ENCODE measurements at regions not wholly inside any gene's neighbourhood (a gene's known extent, or its start where the extent isn't known, plus 50 kb on each side); places are given as distances from the start of the nearest gene placed in this dataset.

DNA sequence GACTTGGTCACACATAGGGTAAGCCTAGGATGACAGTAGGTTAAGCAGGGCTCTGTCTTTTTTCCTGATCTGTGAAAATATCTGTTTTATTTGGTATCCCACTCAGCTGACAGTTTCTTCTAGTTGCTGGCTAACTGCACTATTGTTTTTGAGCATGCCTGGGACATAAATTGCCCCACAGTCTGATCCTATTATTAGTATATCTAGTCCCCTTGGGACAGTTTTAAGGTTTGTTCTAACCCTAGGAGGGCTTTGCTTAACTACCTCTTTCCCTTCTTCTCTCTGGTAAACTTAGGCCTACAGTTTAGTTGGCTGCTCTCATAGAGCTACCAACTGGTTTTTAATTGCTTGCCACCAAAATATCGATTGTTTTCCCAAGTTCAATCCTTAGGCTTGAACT is 446.6 kb downstream of the ARHGEF28 start:
- TF ChIP-seq CREB1 (IDR thresholded peaks at IDR 0.05; ENCODE audit: low read depth) (no peak), EP300 (IDR thresholded peaks at IDR 0.05; ENCODE audit: borderline replicate concordance) (no peak), NFIC (IDR thresholded peaks at IDR 0.05) (no peak), RAD21 (IDR thresholded peaks at IDR 0.05; ENCODE audit: low read depth) (no peak), ZBTB7A (IDR thresholded peaks at IDR 0.05; ENCODE audit: low read depth) (no peak), CEBPB (IDR thresholded peaks at IDR 0.05) (no peak), TAF1 (IDR thresholded peaks at IDR 0.05; ENCODE audit: low read depth) (no peak)
- TF ChIP-seq, protein P1, sequence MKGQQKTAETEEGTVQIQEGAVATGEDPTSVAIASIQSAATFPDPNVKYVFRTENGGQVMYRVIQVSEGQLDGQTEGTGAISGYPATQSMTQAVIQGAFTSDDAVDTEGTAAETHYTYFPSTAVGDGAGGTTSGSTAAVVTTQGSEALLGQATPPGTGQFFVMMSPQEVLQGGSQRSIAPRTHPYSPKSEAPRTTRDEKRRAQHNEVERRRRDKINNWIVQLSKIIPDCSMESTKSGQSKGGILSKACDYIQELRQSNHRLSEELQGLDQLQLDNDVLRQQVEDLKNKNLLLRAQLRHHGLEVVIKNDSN (IDR thresholded peaks at IDR 0.05): no peak
